ENCODE measurements at regions not wholly inside any gene's neighbourhood (a gene's known extent, or its start where the extent isn't known, plus 50 kb on each side); places are given as distances from the start of the nearest gene placed in this dataset.

- Histone ChIP-seq H3K18ac (ENCODE audit: low read length) (no peak overlapping the region), H4K8ac (ENCODE audit: low read depth, low read length) (no peak overlapping the region), H3K36me3 (replicated peaks in 1 of 2; ENCODE audit: control insufficient read depth in 2 of 2, insufficient read depth in 2 of 2, low read length in 2 of 2) (no peaks in the 10 kb centered on the region), H3K9ac (ENCODE audit: low read depth, low read length, poor library complexity) (no peak overlapping the region), H2AK5ac (ENCODE audit: low read depth, low read length) (no peak overlapping the region), H3K14ac (ENCODE audit: low read length) (no peak overlapping the region), H2BK120ac (ENCODE audit: low read depth, low read length) (no peak overlapping the region), H4K91ac (ENCODE audit: low read depth, low read length, poor library complexity) (no peak overlapping the region), H2BK12ac (ENCODE audit: low read length) (no peak overlapping the region), H2BK5ac (ENCODE audit: low read length) (no peak overlapping the region), H2AFZ (ENCODE audit: low read length) (no peak overlapping the region), H3K4me1 (ENCODE audit: control insufficient read depth in 2 of 2, insufficient read depth in 1 of 2, low read depth in 1 of 2, low read length in 2 of 2) (peaks cover 7 to 11% of the 10 kb centered on the region in 2 donors), H3K23ac (ENCODE audit: low read depth, low read length, poor library complexity) (no peak overlapping the region), H3K27ac (replicated peaks; ENCODE audit: low read length) (no peak overlapping the region), H3K4me3 (ENCODE audit: low read length in 2 of 2) (no peak overlapping the region), H3K27me3 (ENCODE audit: control insufficient read depth in 3 of 3, insufficient read depth in 3 of 3, low read depth in 1 of 3, low read length in 3 of 3) (no peaks in the 10 kb centered on the region), H3K9me3 (replicated peaks in 1 of 2; ENCODE audit: control insufficient read depth in 2 of 2, insufficient read depth in 1 of 2, low read depth in 1 of 2, low read length in 2 of 2) (peaks cover 0 to 2% of the 10 kb centered on the region in 2 donors), H3K79me1 (ENCODE audit: low read depth, low read length) (no peaks in the 10 kb centered on the region), H2BK15ac (ENCODE audit: low read length) (no peak overlapping the region), H3K4me2 (ENCODE audit: insufficient read depth, low read length, poor library complexity, severe bottlenecking) (no peak overlapping the region), H3K4ac (ENCODE audit: low read length) (no peak overlapping the region)
- DNase-seq (ENCODE audit: low spot score), result no peak
- WGBS, 2 donors (ENCODE audit: extremely low coverage in 2 of 2, insufficient read length in 2 of 2, insufficient replicate concordance in 1 of 2), result no CpG with 5 or more reads among the region's 7 CpGs
Measured at GRCh38 chr2:122737429-122738077, 982.1 kb downstream of the TSN start.

- DNase-seq (ENCODE audit: low spot score), result no peak
- no peak overlapping the region for H2BK15ac ChIP-seq (ENCODE audit: low read length)
- no peak overlapping the region for H3K18ac ChIP-seq (ENCODE audit: low read length)
- WGBS, 2 donors (ENCODE audit: extremely low coverage in 2 of 2, insufficient read length in 2 of 2, insufficient replicate concordance in 1 of 2), result no CpG with 5 or more reads among the region's 5 CpGs
- H3K4ac ChIP-seq (ENCODE audit: low read length), result no peak overlapping the region
- H3K79me1 ChIP-seq (ENCODE audit: low read depth, low read length), result no peaks in the 10 kb centered on the region
- peaks cover 0 to 2% of the 10 kb centered on the region in 2 donors for H3K9me3 ChIP-seq (replicated peaks in 1 of 2; ENCODE audit: control insufficient read depth in 2 of 2, insufficient read depth in 1 of 2, low read depth in 1 of 2, low read length in 2 of 2)
- no peak overlapping the region for H2BK120ac ChIP-seq (ENCODE audit: low read depth, low read length)
- no peak overlapping the region for H4K8ac ChIP-seq (ENCODE audit: low read depth, low read length)
- no peak overlapping the region for H2AFZ ChIP-seq (ENCODE audit: low read length)
- no peak overlapping the region for H3K4me3 ChIP-seq (ENCODE audit: low read length in 2 of 2)
- no peak overlapping the region for H2AK5ac ChIP-seq (ENCODE audit: low read depth, low read length)
- no peak overlapping the region for H2BK12ac ChIP-seq (ENCODE audit: low read length)
- H3K27me3 ChIP-seq (ENCODE audit: control insufficient read depth in 3 of 3, insufficient read depth in 3 of 3, low read depth in 1 of 3, low read length in 3 of 3), result no peaks in the 10 kb centered on the region
- no peak overlapping the region for H3K9ac ChIP-seq (ENCODE audit: low read depth, low read length, poor library complexity)
- peaks cover 0 to 2% of the 10 kb centered on the region in 2 donors for H3K4me1 ChIP-seq (ENCODE audit: control insufficient read depth in 2 of 2, insufficient read depth in 1 of 2, low read depth in 1 of 2, low read length in 2 of 2)
- no peak overlapping the region for H4K91ac ChIP-seq (ENCODE audit: low read depth, low read length, poor library complexity)
- H3K4me2 ChIP-seq (ENCODE audit: insufficient read depth, low read length, poor library complexity, severe bottlenecking), result no peak overlapping the region
- no peak overlapping the region for H3K14ac ChIP-seq (ENCODE audit: low read length)
- no peak overlapping the region for H3K27ac ChIP-seq (replicated peaks; ENCODE audit: low read length)
- H3K36me3 ChIP-seq (replicated peaks in 1 of 2; ENCODE audit: control insufficient read depth in 2 of 2, insufficient read depth in 2 of 2, low read length in 2 of 2), result no peaks in the 10 kb centered on the region
- no peak overlapping the region for H2BK5ac ChIP-seq (ENCODE audit: low read length)
- no peak overlapping the region for H3K23ac ChIP-seq (ENCODE audit: low read depth, low read length, poor library complexity)
Measured at GRCh38 chr2:122739732-122740593, 984.5 kb downstream of the TSN start.

DNA sequence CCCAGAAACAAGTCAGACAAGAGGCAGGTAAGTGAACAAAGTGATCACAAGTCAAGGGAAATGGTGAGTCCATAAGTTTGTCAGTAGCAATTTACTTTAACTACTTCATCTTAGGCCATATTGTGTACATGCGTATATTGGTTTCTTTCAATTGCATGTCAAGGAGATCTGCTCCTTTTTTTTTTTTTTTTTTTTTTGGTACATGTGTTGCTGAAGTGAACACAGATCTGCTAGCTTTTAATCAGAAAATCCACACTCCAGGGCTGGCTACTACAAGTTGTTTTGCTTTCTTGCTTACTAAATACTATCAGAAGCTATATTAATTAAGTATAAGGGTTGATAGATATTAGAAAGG, 985.1 kb downstream of the TSN start:
- H2AFZ ChIP-seq (ENCODE audit: low read length), result no peak overlapping the region
- H4K91ac ChIP-seq (ENCODE audit: low read depth, low read length, poor library complexity), result no peak overlapping the region
- no peak overlapping the region for H2AK5ac ChIP-seq (ENCODE audit: low read depth, low read length)
- no peak overlapping the region for H3K9ac ChIP-seq (ENCODE audit: low read depth, low read length, poor library complexity)
- H3K23ac ChIP-seq (ENCODE audit: low read depth, low read length, poor library complexity), result no peak overlapping the region
- H3K9me3 ChIP-seq (replicated peaks in 1 of 2; ENCODE audit: control insufficient read depth in 2 of 2, insufficient read depth in 1 of 2, low read depth in 1 of 2, low read length in 2 of 2), result peaks cover 0 to 2% of the 10 kb centered on the region in 2 donors
- no peaks in the 10 kb centered on the region for H3K79me1 ChIP-seq (ENCODE audit: low read depth, low read length)
- H3K27ac ChIP-seq (replicated peaks; ENCODE audit: low read length), result no peak overlapping the region
- no peak overlapping the region for H2BK120ac ChIP-seq (ENCODE audit: low read depth, low read length)
- WGBS, 2 donors (ENCODE audit: extremely low coverage in 2 of 2, insufficient read length in 2 of 2, insufficient replicate concordance in 1 of 2), result no CpG with 5 or more reads among the region's 1 CpG
- H3K4ac ChIP-seq (ENCODE audit: low read length), result no peak overlapping the region
- no peak overlapping the region for H3K4me3 ChIP-seq (ENCODE audit: low read length in 2 of 2)
- H3K4me2 ChIP-seq (ENCODE audit: insufficient read depth, low read length, poor library complexity, severe bottlenecking), result no peak overlapping the region
- DNase-seq (ENCODE audit: low spot score), result no peak
- no peak overlapping the region for H2BK5ac ChIP-seq (ENCODE audit: low read length)
- H3K4me1 ChIP-seq (ENCODE audit: control insufficient read depth in 2 of 2, insufficient read depth in 1 of 2, low read depth in 1 of 2, low read length in 2 of 2), result no peaks in the 10 kb centered on the region
- no peak overlapping the region for H2BK15ac ChIP-seq (ENCODE audit: low read length)
- no peak overlapping the region for H4K8ac ChIP-seq (ENCODE audit: low read depth, low read length)
- H3K27me3 ChIP-seq (ENCODE audit: control insufficient read depth in 3 of 3, insufficient read depth in 3 of 3, low read depth in 1 of 3, low read length in 3 of 3), result no peaks in the 10 kb centered on the region
- no peak overlapping the region for H3K18ac ChIP-seq (ENCODE audit: low read length)
- H3K14ac ChIP-seq (ENCODE audit: low read length), result no peak overlapping the region
- no peaks in the 10 kb centered on the region for H3K36me3 ChIP-seq (replicated peaks in 1 of 2; ENCODE audit: control insufficient read depth in 2 of 2, insufficient read depth in 2 of 2, low read length in 2 of 2)
- no peak overlapping the region for H2BK12ac ChIP-seq (ENCODE audit: low read length)

- H2AFZ ChIP-seq (ENCODE audit: low read length), result no peak overlapping the region
- no peak overlapping the region for H3K14ac ChIP-seq (ENCODE audit: low read length)
- no peak overlapping the region for H2BK5ac ChIP-seq (ENCODE audit: low read length)
- H3K9ac ChIP-seq (ENCODE audit: low read depth, low read length, poor library complexity), result no peak overlapping the region
- DNase-seq (ENCODE audit: low spot score), result no peak
- H3K4me3 ChIP-seq (ENCODE audit: low read length in 2 of 2), result no peak overlapping the region
- no peaks in the 10 kb centered on the region for H3K27me3 ChIP-seq (ENCODE audit: control insufficient read depth in 3 of 3, insufficient read depth in 3 of 3, low read depth in 1 of 3, low read length in 3 of 3)
- H3K9me3 ChIP-seq (replicated peaks in 1 of 2; ENCODE audit: control insufficient read depth in 2 of 2, insufficient read depth in 1 of 2, low read depth in 1 of 2, low read length in 2 of 2), result peaks cover 0 to 2% of the 10 kb centered on the region in 2 donors
- H3K4me2 ChIP-seq (ENCODE audit: insufficient read depth, low read length, poor library complexity, severe bottlenecking), result no peak overlapping the region
- no peak overlapping the region for H3K23ac ChIP-seq (ENCODE audit: low read depth, low read length, poor library complexity)
- no peak overlapping the region for H2BK15ac ChIP-seq (ENCODE audit: low read length)
- WGBS, 2 donors (ENCODE audit: extremely low coverage in 2 of 2, insufficient read length in 2 of 2, insufficient replicate concordance in 1 of 2), result no CpG with 5 or more reads among the region's 1 CpG
- no peaks in the 10 kb centered on the region for H3K4me1 ChIP-seq (ENCODE audit: control insufficient read depth in 2 of 2, insufficient read depth in 1 of 2, low read depth in 1 of 2, low read length in 2 of 2)
- H3K18ac ChIP-seq (ENCODE audit: low read length), result no peak overlapping the region
- no peaks in the 10 kb centered on the region for H3K79me1 ChIP-seq (ENCODE audit: low read depth, low read length)
- H3K27ac ChIP-seq (replicated peaks; ENCODE audit: low read length), result no peak overlapping the region
- H3K4ac ChIP-seq (ENCODE audit: low read length), result no peak overlapping the region
- no peak overlapping the region for H2AK5ac ChIP-seq (ENCODE audit: low read depth, low read length)
- no peak overlapping the region for H2BK12ac ChIP-seq (ENCODE audit: low read length)
- H3K36me3 ChIP-seq (replicated peaks in 1 of 2; ENCODE audit: control insufficient read depth in 2 of 2, insufficient read depth in 2 of 2, low read length in 2 of 2), result no peaks in the 10 kb centered on the region
- H4K8ac ChIP-seq (ENCODE audit: low read depth, low read length), result no peak overlapping the region
- H4K91ac ChIP-seq (ENCODE audit: low read depth, low read length, poor library complexity), result no peak overlapping the region
- H2BK120ac ChIP-seq (ENCODE audit: low read depth, low read length), result no peak overlapping the region
Measured at GRCh38 chr2:122741403-122741802, 986.0 kb downstream of the TSN start.

Data from neuronal stem cell (in vitro differentiated cells).